HL-60 (cell line): ENCODE measurements at regions not wholly inside any gene's neighbourhood (a gene's known extent, or its start where the extent isn't known, plus 50 kb on each side); places are given as distances from the start of the nearest gene placed in this dataset.

Experiments used
- DNase-seq, 2 experiments: peaks; one replicate each; pipeline ENCODE4 v3.0.0-alpha.2; 2010 to 2020; ENCODE audit warnings: low read depth in 1 of 2, low spot score in 1 of 2
- H3K27ac ChIP-seq: fragments of 250-450 bp; sonication (Bioruptor Pico); replicated peaks from 2 replicates; pipeline ENCODE4 v1.5.1; 2020; ENCODE audit warnings: mild to moderate bottlenecking, moderate library complexity
- H3K27me3 ChIP-seq: fragments of 250-450 bp; sonication (Bioruptor Pico); 2 replicates; pipeline ENCODE4 v1.5.1; 2021; ENCODE audit warnings: mild to moderate bottlenecking, moderate library complexity; ENCODE audit not compliant: insufficient read depth, poor library complexity, severe bottlenecking
- H3K4me3 ChIP-seq: replicated peaks from 2 replicates; pipeline ENCODE4 v1.5.1; 2011; ENCODE audit warnings: mild to moderate bottlenecking, control low read depth, low read length; ENCODE audit not compliant: insufficient read depth
- GABPA ChIP-seq: IDR thresholded peaks from 2 replicates; pipeline ENCODE4 v1.6.1; 2012; ENCODE audit warnings: low read depth
- POLR2AphosphoS5 ChIP-seq: IDR thresholded peaks from 2 replicates; pipeline ENCODE4 v1.6.1; 2012; ENCODE audit warnings: low read depth
- SPI1 ChIP-seq: IDR thresholded peaks from 2 replicates; pipeline ENCODE4 v1.6.1; 2012; ENCODE audit warnings: low read depth, mild to moderate bottlenecking, borderline replicate concordance
- TF ChIP-seq, protein P1 (sequence below): IDR thresholded peaks from 2 replicates; pipeline ENCODE4 v1.6.1; 2012; ENCODE audit warnings: low read depth; ENCODE audit not compliant: insufficient replicate concordance
- TF ChIP-seq, protein P2 (sequence below): IDR thresholded peaks from one replicate; pipeline ENCODE4 v1.5.1; 2011; ENCODE audit warnings: low read length, control low read depth, inconsistent platforms; ENCODE audit not compliant: insufficient read depth

- Histone ChIP-seq H3K27ac (no peak overlapping the region), H3K27me3 (no peaks in the 10 kb centered on the region), H3K4me3 (no peak overlapping the region)
- DNase-seq: no peak
- TF ChIP-seq, protein P1, sequence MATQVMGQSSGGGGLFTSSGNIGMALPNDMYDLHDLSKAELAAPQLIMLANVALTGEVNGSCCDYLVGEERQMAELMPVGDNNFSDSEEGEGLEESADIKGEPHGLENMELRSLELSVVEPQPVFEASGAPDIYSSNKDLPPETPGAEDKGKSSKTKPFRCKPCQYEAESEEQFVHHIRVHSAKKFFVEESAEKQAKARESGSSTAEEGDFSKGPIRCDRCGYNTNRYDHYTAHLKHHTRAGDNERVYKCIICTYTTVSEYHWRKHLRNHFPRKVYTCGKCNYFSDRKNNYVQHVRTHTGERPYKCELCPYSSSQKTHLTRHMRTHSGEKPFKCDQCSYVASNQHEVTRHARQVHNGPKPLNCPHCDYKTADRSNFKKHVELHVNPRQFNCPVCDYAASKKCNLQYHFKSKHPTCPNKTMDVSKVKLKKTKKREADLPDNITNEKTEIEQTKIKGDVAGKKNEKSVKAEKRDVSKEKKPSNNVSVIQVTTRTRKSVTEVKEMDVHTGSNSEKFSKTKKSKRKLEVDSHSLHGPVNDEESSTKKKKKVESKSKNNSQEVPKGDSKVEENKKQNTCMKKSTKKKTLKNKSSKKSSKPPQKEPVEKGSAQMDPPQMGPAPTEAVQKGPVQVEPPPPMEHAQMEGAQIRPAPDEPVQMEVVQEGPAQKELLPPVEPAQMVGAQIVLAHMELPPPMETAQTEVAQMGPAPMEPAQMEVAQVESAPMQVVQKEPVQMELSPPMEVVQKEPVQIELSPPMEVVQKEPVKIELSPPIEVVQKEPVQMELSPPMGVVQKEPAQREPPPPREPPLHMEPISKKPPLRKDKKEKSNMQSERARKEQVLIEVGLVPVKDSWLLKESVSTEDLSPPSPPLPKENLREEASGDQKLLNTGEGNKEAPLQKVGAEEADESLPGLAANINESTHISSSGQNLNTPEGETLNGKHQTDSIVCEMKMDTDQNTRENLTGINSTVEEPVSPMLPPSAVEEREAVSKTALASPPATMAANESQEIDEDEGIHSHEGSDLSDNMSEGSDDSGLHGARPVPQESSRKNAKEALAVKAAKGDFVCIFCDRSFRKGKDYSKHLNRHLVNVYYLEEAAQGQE: no peak
Measured at GRCh38 chr12:130070126-130070611, 92.1 kb upstream of the FZD10 start.

DNA sequence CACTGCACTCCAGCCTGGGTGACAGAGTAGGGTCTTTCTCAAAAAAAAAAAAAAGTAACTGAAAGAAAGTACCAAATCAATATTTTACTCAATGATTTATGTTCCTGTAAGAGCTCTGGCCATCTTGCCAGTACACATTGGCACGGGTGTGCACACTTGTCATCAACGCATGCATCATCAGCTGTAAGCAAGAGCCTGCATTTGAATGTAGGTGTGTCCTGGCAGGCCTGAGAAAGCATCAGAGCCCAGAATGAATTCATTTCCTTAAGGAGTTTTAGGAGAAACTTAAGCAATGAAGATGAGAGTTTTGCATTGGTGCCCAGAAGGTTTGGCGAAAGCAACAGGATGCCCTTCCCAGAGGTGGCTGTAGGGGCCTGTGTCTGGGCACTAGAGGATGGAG, 88.5 kb upstream of the FZD10 start:
- TF ChIP-seq, protein P1: no peak
- TF ChIP-seq GABPA (no peak), POLR2AphosphoS5 (no peak), SPI1 (no peak)
- TF ChIP-seq, protein P2, sequence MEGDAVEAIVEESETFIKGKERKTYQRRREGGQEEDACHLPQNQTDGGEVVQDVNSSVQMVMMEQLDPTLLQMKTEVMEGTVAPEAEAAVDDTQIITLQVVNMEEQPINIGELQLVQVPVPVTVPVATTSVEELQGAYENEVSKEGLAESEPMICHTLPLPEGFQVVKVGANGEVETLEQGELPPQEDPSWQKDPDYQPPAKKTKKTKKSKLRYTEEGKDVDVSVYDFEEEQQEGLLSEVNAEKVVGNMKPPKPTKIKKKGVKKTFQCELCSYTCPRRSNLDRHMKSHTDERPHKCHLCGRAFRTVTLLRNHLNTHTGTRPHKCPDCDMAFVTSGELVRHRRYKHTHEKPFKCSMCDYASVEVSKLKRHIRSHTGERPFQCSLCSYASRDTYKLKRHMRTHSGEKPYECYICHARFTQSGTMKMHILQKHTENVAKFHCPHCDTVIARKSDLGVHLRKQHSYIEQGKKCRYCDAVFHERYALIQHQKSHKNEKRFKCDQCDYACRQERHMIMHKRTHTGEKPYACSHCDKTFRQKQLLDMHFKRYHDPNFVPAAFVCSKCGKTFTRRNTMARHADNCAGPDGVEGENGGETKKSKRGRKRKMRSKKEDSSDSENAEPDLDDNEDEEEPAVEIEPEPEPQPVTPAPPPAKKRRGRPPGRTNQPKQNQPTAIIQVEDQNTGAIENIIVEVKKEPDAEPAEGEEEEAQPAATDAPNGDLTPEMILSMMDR: no peak
- no peak for DNase-seq
- Histone ChIP-seq H3K27ac (no peak overlapping the region), H3K4me3 (no peak overlapping the region), H3K27me3 (no peaks in the 10 kb centered on the region)

- DNase-seq: no peak
- H3K4me3 ChIP-seq: no peak overlapping the region
- no peak overlapping the region for H3K27ac ChIP-seq
- TF ChIP-seq, protein P1: no peak
- TF ChIP-seq SPI1 (no peak), POLR2AphosphoS5 (no peak), GABPA (no peak)
- TF ChIP-seq, protein P2: no peak
- no peaks in the 10 kb centered on the region for H3K27me3 ChIP-seq
Measured at GRCh38 chr12:130074661-130075406, 87.4 kb upstream of the FZD10 start.
